Testis (tissue), 2 donors: ENCODE measurements at regions not wholly inside any gene's neighbourhood (a gene's known extent, or its start where the extent isn't known, plus 50 kb on each side); places are given as distances from the start of the nearest gene placed in this dataset.

Experiments
- DNase-seq: peaks from one replicate; pipeline ENCODE4 v3.0.0-alpha.2; 2019
- H3K27ac ChIP-seq, 2 donors: fragments of 200-600 bp; sonication (generic); one replicate each; pipeline ENCODE4 v1.5.1; 2019
- H3K27me3 ChIP-seq: fragments of 200-600 bp; sonication (generic); one replicate; pipeline ENCODE4 v1.5.1; 2019
- H3K36me3 ChIP-seq: fragments of 200-600 bp; sonication (generic); one replicate; pipeline ENCODE4 v1.5.1; 2017; ENCODE audit warnings: low read depth; ENCODE audit errors: missing control alignments
- H3K4me1 ChIP-seq: fragments of 200-600 bp; sonication (generic); one replicate; pipeline ENCODE4 v1.5.1; 2019
- H3K4me3 ChIP-seq, 2 donors: fragments of 200-600 bp; sonication (generic); one replicate each; pipeline ENCODE4 v1.5.1; 2017 to 2019
- H3K9me3 ChIP-seq: fragments of 200-600 bp; sonication (generic); one replicate; pipeline ENCODE4 v1.5.1; 2017
- POLR2A ChIP-seq: fragments of 450-650 bp; IDR thresholded peaks from one replicate; pipeline ENCODE4 v1.6.1; 2017; ENCODE audit warnings: antibody characterized with exemption, mild to moderate bottlenecking, moderate library complexity
- WGBS, 2 donors: methylation state at CpG; one replicate each; pipeline ENCODE4 v1.1.5; 2018; 5-methylcytosine and 5-hydroxymethylcytosine counted together
- intact Hi-C: fragments of 100-400 bp; cut with DNase I; formaldehyde crosslinking; loops from one replicate; pipeline ENCODE4 v1.15.1; 2023; ENCODE audit warnings: low total_unique reads
- TF ChIP-seq, protein P1 (sequence below), 3 experiments: fragments of 450-650 bp in 2 of 3; fragments of 200-600 bp in 1 of 3; sonication (generic) in 1 of 3; IDR thresholded peaks; one replicate each; pipeline ENCODE4 v1.5.1; 2016 to 2019; ENCODE audit warnings: antibody characterized with exemption in 3 of 3, mild to moderate bottlenecking in 2 of 3, moderate library complexity in 1 of 3

DNA sequence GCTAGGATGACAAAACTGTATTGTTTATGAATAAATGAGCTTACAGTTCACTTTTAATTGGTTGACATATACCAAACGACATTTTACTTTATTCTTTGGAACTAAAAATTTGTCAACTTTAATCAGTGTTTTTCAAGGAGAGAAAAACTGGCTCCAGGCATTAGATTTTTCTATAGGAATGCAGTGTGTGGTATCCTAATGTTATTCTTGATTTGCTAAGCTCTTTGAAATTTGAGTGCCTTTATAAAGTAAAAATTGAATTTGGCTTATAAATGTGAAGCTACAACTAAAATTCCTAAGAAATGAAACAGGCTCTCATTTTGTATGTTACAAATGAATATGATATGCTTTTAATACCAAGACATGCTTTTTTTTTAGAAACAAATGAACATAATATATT lies 442.2 kb upstream of the TRAM1L1 start:
- H3K9me3 ChIP-seq: no peaks in the 10 kb centered on the region
- no peak overlapping the region for H3K27ac ChIP-seq
- no peaks in the 10 kb centered on the region for H3K27me3 ChIP-seq
- H3K4me1 ChIP-seq: no peaks in the 10 kb centered on the region
- no peak overlapping the region for H3K4me3 ChIP-seq
- TF ChIP-seq, protein P1, sequence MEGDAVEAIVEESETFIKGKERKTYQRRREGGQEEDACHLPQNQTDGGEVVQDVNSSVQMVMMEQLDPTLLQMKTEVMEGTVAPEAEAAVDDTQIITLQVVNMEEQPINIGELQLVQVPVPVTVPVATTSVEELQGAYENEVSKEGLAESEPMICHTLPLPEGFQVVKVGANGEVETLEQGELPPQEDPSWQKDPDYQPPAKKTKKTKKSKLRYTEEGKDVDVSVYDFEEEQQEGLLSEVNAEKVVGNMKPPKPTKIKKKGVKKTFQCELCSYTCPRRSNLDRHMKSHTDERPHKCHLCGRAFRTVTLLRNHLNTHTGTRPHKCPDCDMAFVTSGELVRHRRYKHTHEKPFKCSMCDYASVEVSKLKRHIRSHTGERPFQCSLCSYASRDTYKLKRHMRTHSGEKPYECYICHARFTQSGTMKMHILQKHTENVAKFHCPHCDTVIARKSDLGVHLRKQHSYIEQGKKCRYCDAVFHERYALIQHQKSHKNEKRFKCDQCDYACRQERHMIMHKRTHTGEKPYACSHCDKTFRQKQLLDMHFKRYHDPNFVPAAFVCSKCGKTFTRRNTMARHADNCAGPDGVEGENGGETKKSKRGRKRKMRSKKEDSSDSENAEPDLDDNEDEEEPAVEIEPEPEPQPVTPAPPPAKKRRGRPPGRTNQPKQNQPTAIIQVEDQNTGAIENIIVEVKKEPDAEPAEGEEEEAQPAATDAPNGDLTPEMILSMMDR (IDR thresholded peaks at IDR 0.05): no peak
- no peak for TF ChIP-seq POLR2A
- no peak for DNase-seq
- no peaks in the 10 kb centered on the region for H3K36me3 ChIP-seq
- 48 to 56% methylated on average over 1 of the region's 1 CpG for WGBS, 2 donors
- intact Hi-C loops: no loop called here

DNA sequence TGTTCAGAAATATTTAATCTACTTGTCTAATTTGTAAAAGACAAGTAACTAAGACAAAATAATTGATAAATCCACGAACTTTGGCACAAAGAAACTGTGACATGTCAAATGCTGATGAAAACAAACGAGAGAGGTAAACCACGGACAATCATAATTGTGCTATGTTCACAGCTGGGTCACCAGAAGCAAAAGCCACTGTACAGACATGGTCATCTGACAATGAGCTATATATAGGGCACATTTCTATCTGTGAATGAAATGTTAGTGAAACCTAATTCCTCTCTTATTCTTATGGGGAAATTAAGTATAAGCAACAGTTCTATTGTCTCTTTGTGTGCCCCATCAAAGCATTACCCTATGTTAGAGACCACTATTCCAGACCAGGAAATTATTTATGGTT lies 444.0 kb upstream of the TRAM1L1 start:
- intact Hi-C loops: no loop called here
- 75 to 76% methylated on average over 3 of the region's 3 CpGs for WGBS, 2 donors

DNA sequence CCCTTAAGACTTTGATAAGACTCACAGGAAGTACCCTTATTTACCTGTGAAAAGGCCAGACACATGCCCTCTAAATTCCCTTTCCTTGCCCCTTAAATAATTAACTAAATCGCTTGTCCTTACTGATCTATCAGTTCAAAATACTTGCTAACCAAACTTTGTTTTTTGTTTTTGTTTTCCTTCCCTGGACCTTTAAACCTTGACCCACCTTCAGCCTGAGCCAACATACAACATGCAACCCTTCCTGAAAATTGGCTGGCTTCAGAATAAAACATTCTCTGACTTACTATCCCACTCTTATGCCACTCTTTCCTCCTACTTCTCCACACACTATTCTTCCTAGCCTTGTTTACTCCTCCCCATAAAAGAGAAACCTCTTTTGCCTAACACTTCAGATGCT lies 448.1 kb upstream of the TRAM1L1 start:
- no peaks in the 10 kb centered on the region for H3K9me3 ChIP-seq
- TF ChIP-seq POLR2A: no peak
- TF ChIP-seq, protein P1 (IDR thresholded peaks at IDR 0.05): no peak
- H3K27me3 ChIP-seq: no peaks in the 10 kb centered on the region
- no peak overlapping the region for H3K4me3 ChIP-seq
- WGBS, 2 donors: 64 to 73% methylated on average over 1 of the region's 1 CpG
- no peak for DNase-seq
- H3K27ac ChIP-seq: no peak overlapping the region
- no peaks in the 10 kb centered on the region for H3K36me3 ChIP-seq
- intact Hi-C loops: no loop called here
- no peaks in the 10 kb centered on the region for H3K4me1 ChIP-seq

More for the DNA sequence above, 444.0 kb upstream of the TRAM1L1 start:
- no peak for DNase-seq
- no peak overlapping the region for H3K27ac ChIP-seq
- TF ChIP-seq, protein P1 (IDR thresholded peaks at IDR 0.05): no peak
- H3K36me3 ChIP-seq: no peaks in the 10 kb centered on the region
- no peaks in the 10 kb centered on the region for H3K4me1 ChIP-seq
- H3K4me3 ChIP-seq: no peak overlapping the region
- no peaks in the 10 kb centered on the region for H3K27me3 ChIP-seq
- no peaks in the 10 kb centered on the region for H3K9me3 ChIP-seq

DNA sequence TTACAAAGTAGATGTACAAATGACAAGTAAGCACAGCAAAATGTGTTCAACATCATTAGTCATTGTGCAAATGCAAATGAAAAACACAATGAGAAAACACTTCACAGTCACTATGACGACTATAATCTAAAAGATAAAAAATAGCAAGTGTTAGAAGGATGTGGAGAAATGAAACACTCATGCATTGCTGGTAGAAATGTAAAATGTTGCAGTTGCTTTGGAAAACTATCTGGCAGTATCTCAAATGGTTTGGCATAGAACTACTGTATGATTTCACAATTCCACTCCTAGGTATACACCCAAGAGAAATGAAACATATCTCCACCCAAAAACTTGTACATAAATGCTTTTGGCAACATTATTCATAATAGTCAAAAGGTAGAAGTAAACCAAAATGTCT lies 459.7 kb upstream of the TRAM1L1 start:
- Histone ChIP-seq H3K9me3 (no peaks in the 10 kb centered on the region), H3K36me3 (no peaks in the 10 kb centered on the region), H3K27me3 (no peaks in the 10 kb centered on the region), H3K27ac (no peak overlapping the region), H3K4me1 (no peaks in the 10 kb centered on the region), H3K4me3 (no peak overlapping the region)
- intact Hi-C loops: no loop called here
- WGBS, 2 donors: 0 to 30% methylated on average over 1 of the region's 1 CpG
- TF ChIP-seq, protein P1 (IDR thresholded peaks at IDR 0.05): no peak
- TF ChIP-seq POLR2A: no peak
- no peak for DNase-seq

DNA sequence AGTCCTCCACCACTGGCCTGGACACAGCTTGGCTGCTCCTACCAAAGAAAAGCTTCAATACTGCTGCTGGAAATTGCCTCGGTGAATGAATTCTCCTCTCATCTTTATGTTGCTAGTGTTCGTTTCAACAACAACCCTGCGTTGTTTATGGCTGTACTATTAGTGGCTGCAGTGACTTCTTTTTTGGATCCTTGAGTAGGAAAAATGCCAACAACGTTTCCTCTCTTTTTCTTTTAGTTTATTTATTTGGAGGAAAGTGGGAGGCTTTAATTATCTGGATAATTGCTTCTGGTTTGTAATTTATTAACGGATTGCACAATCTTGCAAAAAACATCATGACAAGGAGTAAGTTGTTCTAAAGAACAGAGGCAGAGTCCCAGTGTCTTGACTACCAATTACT lies 464.1 kb upstream of the TRAM1L1 start:
- H3K9me3 ChIP-seq: no peaks in the 10 kb centered on the region
- no peak overlapping the region for H3K27ac ChIP-seq
- intact Hi-C loops: no loop called here
- H3K27me3 ChIP-seq: no peaks in the 10 kb centered on the region
- TF ChIP-seq, protein P1 (IDR thresholded peaks at IDR 0.05): no peak
- no peak for TF ChIP-seq POLR2A
- no peaks in the 10 kb centered on the region for H3K4me1 ChIP-seq
- WGBS, 2 donors: 33 to 35% methylated on average over 5 of the region's 5 CpGs
- no peak for DNase-seq
- no peak overlapping the region for H3K4me3 ChIP-seq
- H3K36me3 ChIP-seq: no peaks in the 10 kb centered on the region
